UCSD-AML1 (cell line): ENCODE measurements at regions not wholly inside any gene's neighbourhood (a gene's known extent, or its start where the extent isn't known, plus 50 kb on each side); places are given as distances from the start of the nearest gene placed in this dataset.
"Not testable (repeated sequence)": the region's sequence is repeated elsewhere in the genome, so short reads cannot be mapped to it uniquely, and the experiment has no call there.

Experiments used
- DNase-seq: peaks from one replicate; lab custom pipeline; 2025; ENCODE audit not compliant: unreplicated experiment; lab: John Stamatoyannopoulos, UW

- not testable (repeated sequence) for DNase-seq
These were observed 50.4 kb upstream of the B3GAT2 start for GRCh38 chr6:71007298-71007697.

GRCh38 chr6:71011871-71012371 lies 55.1 kb upstream of the B3GAT2 start:
- no peak for DNase-seq

- DNase-seq = no peak
These were observed 56.1 kb upstream of the B3GAT2 start for GRCh38 chr6:71012866-71013469.

GRCh38 chr6:71015392-71015791 lies 58.5 kb upstream of the B3GAT2 start:
- DNase-seq = no peak

GRCh38 chr6:71028236-71028876 lies 71.5 kb upstream of the B3GAT2 start:
- DNase-seq = no peak

GRCh38 chr6:71028877-71029252 lies 72.0 kb upstream of the B3GAT2 start:
- DNase-seq = no peak

GRCh38 chr6:71029555-71029954 lies 72.7 kb upstream of the B3GAT2 start:
- no peak for DNase-seq

GRCh38 chr6:71031912-71032311 lies 75.1 kb upstream of the B3GAT2 start:
- no peak for DNase-seq

GRCh38 chr6:71033171-71033570 lies 76.3 kb upstream of the B3GAT2 start:
- DNase-seq = no peak

- DNase-seq = no peak
These were observed 77.0 kb upstream of the B3GAT2 start for GRCh38 chr6:71033890-71034289.

GRCh38 chr6:71034563-71035345 lies 77.9 kb upstream of the B3GAT2 start:
- DNase-seq = no peak

- no peak for DNase-seq
These were observed 79.0 kb upstream of the B3GAT2 start for GRCh38 chr6:71035871-71036270.

- no peak for DNase-seq
These were observed 82.0 kb upstream of the B3GAT2 start for GRCh38 chr6:71038711-71039344.

GRCh38 chr6:71040043-71040442 lies 83.2 kb upstream of the B3GAT2 start:
- DNase-seq = no peak

GRCh38 chr6:71040841-71041240 lies 84.0 kb upstream of the B3GAT2 start:
- DNase-seq = no peak

- peak; percentile 5 for DNase-seq
These were observed 87.0 kb upstream of the B3GAT2 start for GRCh38 chr6:71043902-71044301.

- DNase-seq = no peak
These were observed 87.9 kb upstream of the B3GAT2 start for GRCh38 chr6:71044753-71045152.

- no peak for DNase-seq
These were observed 88.4 kb upstream of the B3GAT2 start for GRCh38 chr6:71045296-71045695.

- no peak for DNase-seq
These were observed 90.6 kb upstream of the B3GAT2 start for GRCh38 chr6:71047417-71047816.

GRCh38 chr6:71048320-71049164 lies 91.7 kb upstream of the B3GAT2 start:
- no peak for DNase-seq
